ENCODE measurements at regions not wholly inside any gene's neighbourhood (a gene's known extent, or its start where the extent isn't known, plus 50 kb on each side); places are given as distances from the start of the nearest gene placed in this dataset.

DNA sequence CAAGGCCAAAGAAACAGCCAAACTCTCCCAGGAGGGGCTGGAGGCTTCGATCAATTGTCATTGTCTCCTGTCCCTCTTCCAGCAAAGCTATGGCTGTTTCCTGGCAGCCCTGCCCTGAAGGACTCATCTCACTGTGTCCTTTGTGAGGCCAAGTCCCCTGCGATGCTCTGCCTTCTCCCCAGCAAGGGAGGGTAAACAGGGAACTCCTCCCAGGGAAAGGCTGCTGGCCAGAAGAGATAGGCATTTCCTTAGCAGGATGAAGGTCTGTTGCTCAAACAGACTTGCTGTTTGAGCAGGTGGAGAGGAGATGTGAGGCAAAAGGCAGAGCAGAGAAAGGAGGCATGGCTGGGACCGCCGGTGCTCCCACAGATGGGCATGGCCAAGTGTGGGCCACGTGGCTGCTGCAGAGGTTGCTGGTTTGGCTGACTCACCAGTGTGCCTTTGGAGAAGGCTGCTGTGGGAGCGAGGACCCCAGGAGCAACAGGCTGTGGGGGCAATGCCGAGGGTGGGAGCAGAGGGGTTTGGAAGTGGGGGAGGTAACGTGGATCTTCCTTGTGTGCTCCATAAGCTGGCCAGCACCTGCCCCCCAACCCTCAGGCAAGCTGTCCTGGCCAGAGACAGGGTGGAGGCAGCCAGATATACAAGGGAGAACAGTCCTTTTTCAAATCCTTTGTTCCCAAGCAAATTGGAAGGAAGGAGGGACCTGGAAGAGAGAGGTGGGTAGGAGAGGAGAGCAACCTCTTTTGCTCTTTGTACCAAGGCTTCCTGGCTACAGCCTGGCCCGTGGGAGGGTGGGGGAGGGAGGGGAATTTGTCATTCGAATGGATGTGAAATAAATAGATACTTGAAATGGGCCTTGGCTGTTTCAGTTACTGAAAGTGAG, 449.8 kb downstream of the SIPA1L2 start (continued):
- TF ChIP-seq, protein P1, sequence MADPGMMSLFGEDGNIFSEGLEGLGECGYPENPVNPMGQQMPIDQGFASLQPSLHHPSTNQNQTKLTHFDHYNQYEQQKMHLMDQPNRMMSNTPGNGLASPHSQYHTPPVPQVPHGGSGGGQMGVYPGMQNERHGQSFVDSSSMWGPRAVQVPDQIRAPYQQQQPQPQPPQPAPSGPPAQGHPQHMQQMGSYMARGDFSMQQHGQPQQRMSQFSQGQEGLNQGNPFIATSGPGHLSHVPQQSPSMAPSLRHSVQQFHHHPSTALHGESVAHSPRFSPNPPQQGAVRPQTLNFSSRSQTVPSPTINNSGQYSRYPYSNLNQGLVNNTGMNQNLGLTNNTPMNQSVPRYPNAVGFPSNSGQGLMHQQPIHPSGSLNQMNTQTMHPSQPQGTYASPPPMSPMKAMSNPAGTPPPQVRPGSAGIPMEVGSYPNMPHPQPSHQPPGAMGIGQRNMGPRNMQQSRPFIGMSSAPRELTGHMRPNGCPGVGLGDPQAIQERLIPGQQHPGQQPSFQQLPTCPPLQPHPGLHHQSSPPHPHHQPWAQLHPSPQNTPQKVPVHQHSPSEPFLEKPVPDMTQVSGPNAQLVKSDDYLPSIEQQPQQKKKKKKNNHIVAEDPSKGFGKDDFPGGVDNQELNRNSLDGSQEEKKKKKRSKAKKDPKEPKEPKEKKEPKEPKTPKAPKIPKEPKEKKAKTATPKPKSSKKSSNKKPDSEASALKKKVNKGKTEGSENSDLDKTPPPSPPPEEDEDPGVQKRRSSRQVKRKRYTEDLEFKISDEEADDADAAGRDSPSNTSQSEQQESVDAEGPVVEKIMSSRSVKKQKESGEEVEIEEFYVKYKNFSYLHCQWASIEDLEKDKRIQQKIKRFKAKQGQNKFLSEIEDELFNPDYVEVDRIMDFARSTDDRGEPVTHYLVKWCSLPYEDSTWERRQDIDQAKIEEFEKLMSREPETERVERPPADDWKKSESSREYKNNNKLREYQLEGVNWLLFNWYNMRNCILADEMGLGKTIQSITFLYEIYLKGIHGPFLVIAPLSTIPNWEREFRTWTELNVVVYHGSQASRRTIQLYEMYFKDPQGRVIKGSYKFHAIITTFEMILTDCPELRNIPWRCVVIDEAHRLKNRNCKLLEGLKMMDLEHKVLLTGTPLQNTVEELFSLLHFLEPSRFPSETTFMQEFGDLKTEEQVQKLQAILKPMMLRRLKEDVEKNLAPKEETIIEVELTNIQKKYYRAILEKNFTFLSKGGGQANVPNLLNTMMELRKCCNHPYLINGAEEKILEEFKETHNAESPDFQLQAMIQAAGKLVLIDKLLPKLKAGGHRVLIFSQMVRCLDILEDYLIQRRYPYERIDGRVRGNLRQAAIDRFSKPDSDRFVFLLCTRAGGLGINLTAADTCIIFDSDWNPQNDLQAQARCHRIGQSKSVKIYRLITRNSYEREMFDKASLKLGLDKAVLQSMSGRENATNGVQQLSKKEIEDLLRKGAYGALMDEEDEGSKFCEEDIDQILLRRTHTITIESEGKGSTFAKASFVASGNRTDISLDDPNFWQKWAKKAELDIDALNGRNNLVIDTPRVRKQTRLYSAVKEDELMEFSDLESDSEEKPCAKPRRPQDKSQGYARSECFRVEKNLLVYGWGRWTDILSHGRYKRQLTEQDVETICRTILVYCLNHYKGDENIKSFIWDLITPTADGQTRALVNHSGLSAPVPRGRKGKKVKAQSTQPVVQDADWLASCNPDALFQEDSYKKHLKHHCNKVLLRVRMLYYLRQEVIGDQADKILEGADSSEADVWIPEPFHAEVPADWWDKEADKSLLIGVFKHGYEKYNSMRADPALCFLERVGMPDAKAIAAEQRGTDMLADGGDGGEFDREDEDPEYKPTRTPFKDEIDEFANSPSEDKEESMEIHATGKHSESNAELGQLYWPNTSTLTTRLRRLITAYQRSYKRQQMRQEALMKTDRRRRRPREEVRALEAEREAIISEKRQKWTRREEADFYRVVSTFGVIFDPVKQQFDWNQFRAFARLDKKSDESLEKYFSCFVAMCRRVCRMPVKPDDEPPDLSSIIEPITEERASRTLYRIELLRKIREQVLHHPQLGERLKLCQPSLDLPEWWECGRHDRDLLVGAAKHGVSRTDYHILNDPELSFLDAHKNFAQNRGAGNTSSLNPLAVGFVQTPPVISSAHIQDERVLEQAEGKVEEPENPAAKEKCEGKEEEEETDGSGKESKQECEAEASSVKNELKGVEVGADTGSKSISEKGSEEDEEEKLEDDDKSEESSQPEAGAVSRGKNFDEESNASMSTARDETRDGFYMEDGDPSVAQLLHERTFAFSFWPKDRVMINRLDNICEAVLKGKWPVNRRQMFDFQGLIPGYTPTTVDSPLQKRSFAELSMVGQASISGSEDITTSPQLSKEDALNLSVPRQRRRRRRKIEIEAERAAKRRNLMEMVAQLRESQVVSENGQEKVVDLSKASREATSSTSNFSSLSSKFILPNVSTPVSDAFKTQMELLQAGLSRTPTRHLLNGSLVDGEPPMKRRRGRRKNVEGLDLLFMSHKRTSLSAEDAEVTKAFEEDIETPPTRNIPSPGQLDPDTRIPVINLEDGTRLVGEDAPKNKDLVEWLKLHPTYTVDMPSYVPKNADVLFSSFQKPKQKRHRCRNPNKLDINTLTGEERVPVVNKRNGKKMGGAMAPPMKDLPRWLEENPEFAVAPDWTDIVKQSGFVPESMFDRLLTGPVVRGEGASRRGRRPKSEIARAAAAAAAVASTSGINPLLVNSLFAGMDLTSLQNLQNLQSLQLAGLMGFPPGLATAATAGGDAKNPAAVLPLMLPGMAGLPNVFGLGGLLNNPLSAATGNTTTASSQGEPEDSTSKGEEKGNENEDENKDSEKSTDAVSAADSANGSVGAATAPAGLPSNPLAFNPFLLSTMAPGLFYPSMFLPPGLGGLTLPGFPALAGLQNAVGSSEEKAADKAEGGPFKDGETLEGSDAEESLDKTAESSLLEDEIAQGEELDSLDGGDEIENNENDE (IDR thresholded peaks at IDR 0.05; ENCODE audit: insufficient replicate concordance, low read length), result no peak
- no peak for TF ChIP-seq TAF7 (optimal IDR thresholded peaks at IDR 0.05; ENCODE audit: borderline replicate concordance, low read depth, low read length)
- no peak for TF ChIP-seq CHD1 (IDR thresholded peaks at IDR 0.05; ENCODE audit: low read depth, low read length)

All from H1 (cell line).